Stimulated activated CD4-positive, alpha-beta T cell treated with anti-CD3 and anti-CD28 coated beads, TNF-alpha, amount 100 ng/mL, for 4 hours (primary cell): ENCODE measurements at regions not wholly inside any gene's neighbourhood (a gene's known extent, or its start where the extent isn't known, plus 50 kb on each side); places are given as distances from the start of the nearest gene placed in this dataset.
"Not testable (repeated sequence)": the region's sequence is repeated elsewhere in the genome, so short reads cannot be mapped to it uniquely, and the experiment has no call there.

Experiments used
- DNase-seq, 3 experiments: peaks; one replicate each; pipeline ENCODE4 v3.0.0-alpha.2; 2020; ENCODE audit warnings: low read depth in 3 of 3

DNA sequence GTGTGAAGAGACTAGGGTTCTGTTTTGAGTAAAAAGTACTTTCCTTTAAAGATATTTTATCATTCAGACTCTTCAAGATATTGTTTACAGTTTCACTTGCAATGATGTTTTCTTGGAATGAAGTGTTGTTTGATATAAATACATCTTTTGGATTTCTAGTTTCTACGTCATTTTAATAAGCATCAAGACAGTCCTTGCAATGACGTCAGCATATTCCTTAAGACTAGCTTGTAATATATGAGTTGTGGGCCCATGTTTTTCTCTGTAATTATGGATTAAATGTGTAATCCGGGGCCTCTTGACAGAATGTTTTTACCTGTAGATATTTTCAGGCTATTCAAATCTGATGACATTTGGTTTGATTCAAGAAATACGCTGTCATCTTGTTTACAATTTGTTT is 66.1 kb downstream of the RBMX2 start:
- DNase-seq = no peak

- no peak for DNase-seq
Measured at GRCh38 chrX:130468395-130468923, 66.7 kb downstream of the RBMX2 start.

DNA sequence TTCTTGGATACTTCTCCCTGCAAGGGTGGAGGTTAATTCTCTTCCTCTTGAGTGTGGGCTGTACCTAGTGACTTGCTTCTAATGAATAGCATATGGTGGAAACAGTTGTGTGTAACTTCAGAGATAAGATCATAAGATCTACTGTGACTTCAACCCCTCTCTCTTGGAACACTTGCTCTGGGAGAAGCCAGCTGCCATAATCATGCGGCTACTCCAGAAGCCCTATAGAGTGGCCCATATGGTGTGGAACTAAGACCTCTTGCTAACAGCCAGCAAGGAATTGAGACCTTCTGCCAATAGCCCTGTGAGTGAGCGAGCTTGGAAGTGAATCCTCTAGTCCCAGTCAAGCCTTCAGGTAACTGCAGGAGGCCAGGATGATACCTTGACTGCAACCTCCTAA is 81.1 kb downstream of the RBMX2 start:
- no peak for DNase-seq

DNA sequence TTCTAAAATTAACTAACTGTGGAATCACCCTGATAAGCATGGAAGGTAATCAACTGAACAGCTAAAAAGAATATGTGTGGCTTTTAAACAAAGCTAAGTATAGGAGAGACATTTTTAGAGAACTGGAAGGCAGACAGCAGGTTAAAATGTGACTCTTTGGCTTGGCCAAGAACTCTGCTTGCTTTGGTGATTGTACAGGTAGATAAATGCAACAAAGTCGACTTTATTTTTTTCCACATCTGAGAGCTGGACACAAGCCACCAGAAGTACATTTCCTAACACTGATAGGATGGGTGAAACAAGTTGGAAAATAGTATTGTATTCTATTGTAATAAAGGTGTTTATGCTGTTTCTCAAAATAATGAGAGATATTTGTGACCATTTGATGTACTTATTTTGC is 84.1 kb downstream of the RBMX2 start:
- DNase-seq = no peak

- DNase-seq = not testable (repeated sequence)
Measured at GRCh38 chrX:130495502-130495901, 93.7 kb downstream of the RBMX2 start.

DNA sequence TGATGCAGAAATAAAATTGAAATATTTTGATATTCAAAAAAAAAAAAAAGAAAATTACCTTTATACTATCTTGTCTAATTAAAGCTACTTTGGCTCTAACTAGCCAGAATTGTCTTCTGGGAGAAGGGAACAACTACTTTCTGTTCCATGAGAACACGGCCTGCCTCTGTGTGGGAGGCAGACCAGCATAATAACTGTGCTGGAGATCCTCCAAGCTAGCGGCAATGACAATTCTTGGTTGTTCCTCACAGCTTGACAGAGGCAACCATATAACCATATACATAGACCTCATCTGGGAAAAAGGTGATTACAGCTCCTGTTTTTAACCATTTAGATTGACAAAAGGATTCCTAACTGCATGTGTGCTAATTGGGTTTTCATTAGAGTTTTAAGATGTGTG is 95.7 kb downstream of the RBMX2 start:
- no peak for DNase-seq

GRCh38 chrX:130498653-130499274 is 97.0 kb downstream of the RBMX2 start:
- DNase-seq = no peak

DNA sequence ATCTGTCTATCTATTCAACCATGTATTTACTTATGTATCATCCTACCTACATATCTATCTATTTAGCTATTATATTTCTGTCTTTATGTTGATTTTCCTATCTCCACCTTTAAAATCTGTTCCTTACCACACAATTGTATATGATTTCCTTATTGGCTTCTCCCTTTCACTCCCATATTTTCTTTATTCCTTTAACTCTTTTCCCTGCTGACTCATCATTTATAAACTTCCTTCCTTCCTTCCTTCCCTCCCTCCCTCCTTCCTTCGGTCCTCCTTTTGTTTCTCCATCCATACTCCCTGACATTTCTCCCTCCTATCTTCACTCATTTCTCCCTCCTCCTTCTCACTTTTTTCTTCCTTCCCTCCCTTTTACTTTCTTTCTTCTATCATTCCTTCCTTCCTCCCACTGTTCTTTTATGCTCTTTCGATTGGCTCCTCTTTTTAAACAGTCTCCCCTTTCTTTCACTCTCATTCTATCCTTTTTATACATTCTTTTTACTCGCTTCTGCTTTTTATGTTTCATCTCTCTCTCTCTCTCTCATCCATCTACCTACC is 100.3 kb downstream of the RBMX2 start:
- DNase-seq = no peak

- no peak for DNase-seq
Measured at GRCh38 chrX:130504019-130504418, 102.2 kb downstream of the RBMX2 start.

- no peak for DNase-seq
Measured at GRCh38 chrX:130507015-130507414, 105.2 kb downstream of the RBMX2 start.

DNA sequence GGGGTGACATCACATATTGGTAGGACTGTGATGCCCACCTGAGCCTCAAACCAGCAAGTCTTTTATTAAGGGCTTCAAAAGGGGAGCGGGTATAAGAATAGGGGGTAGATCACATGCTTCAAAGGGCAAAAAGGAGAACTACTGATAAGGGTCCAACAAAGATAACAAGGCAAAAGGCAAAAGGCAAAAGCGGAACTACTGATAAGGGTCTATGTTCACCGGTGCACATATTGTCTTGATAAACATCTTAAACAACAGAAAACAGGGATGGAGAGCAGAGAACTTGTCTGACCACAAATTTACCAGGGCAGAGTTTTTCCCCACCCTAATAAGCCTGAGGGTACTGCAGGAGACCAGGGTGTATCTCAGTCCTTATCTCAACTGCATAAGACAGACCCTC is 110.7 kb downstream of the RBMX2 start:
- not testable (repeated sequence) for DNase-seq

DNA sequence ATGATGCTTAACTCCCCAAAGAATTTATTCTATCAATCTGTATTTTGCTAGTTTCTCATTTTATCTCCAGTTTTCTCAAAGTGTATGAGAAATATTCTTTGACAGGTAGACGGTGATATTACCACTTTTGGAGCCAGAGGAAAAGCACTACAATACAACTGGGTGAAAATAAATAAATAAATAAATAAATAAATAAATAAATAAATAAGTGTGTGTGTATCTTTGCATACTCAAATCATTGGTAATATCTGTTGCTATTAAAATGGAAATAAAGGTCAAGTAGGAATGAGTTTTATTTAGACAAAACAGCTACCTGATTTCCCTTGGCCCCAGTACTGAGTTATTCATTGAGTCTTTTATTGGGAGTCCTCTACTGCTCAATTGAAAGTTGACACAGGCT is 114.3 kb downstream of the RBMX2 start:
- DNase-seq = no peak

GRCh38 chrX:130523460-130524394 is 121.9 kb downstream of the RBMX2 start:
- DNase-seq = no peak

DNA sequence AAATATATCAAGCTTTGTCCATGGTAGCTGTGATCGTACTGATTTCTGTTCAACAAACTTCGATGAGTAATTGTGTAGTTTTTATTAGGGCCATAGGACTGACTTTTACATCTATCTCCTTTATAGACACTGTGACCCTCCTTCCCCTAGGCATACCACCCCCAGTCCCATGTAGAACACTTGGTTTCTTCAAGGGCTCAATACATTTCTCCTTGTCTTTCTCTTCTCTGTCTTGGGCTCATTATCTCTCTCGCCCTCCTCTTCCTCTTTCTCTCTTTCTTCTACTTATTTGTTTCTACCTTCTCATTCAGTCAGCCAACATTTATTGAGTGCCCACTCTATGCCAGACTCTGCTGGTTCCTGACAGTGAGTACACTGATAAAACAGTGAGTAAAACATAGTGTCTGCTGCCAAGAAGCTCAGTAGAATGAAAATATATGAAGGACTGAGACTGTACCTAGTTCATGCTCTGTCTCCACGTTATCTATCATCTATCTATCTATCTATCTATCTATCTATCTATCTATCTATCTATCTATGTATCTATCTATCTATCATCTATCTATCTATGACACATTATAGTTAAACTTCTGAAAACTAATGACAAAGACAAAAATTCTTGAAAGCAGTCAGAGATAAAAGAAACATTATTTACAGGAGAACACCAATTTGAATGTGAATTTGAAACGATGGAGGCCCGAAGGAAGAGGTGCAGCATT is 122.8 kb downstream of the RBMX2 start:
- no peak for DNase-seq

DNA sequence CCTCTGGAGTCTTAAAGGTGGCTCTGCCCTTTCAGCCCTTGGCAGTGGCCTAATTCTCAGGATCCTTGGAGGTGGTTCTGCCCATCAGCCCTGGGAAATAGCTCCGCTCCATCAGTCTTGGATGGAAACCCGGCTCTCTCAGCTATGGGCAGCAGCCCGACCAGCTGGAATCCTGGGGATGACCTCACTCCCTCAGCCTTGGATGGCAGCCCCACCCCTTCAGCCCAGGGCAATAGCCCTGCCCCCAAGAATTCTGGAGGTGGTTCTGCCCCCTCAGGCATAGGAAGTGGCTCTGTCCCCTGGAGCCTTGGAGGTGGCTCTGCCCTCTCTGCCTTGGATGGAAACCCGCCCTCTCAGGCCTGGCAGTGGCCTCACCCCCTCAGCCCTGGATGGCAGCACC is 127.7 kb downstream of the RBMX2 start:
- DNase-seq = no peak

GRCh38 chrX:130531066-130531465 is 129.3 kb downstream of the RBMX2 start:
- no peak for DNase-seq

- peak in 2 of 3 experiments; percentile 0 to 1 for DNase-seq
Measured at GRCh38 chrX:130539721-130540321, 138.0 kb downstream of the RBMX2 start.

- no peak for DNase-seq
Measured at GRCh38 chrX:130543603-130544325, 142.0 kb downstream of the RBMX2 start.

- no peak for DNase-seq
Measured at GRCh38 chrX:130545796-130546195, 144.0 kb downstream of the RBMX2 start.

DNA sequence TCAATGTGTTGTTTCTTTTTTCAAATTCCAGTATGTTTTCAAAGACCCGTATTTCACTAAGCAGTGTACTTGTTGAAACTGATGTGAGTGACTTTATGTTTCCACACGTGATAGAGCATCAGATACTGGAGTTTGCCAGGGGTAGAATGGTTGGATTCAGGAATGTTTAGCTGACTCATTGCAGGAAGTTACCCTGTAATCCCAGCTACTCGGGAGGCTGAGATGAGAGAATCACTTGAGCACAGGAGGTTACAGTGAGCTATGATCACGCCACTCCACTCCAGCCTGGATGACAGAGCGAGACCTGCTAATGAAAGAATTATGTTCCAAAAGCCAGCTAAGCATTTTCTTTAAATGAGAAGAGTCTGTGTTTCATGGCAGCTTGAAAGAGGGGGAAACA is 147.6 kb downstream of the RBMX2 start:
- DNase-seq = not testable (repeated sequence)

- no peak for DNase-seq
Measured at GRCh38 chrX:130550351-130550750, 148.6 kb downstream of the RBMX2 start.
